NCI-H128 (cell line): ENCODE measurements at regions not wholly inside any gene's neighbourhood (a gene's known extent, or its start where the extent isn't known, plus 50 kb on each side); places are given as distances from the start of the nearest gene placed in this dataset.

Experiments used
- DNase-seq: peaks from one replicate; lab custom pipeline; 2025; ENCODE audit not compliant: unreplicated experiment; lab: John Stamatoyannopoulos, UW

- no peak for DNase-seq
Measured at GRCh38 chr11:10387206-10388083, 67.6 kb upstream of the AMPD3 start.

- no peak for DNase-seq
Measured at GRCh38 chr11:10388101-10388500, 67.0 kb upstream of the AMPD3 start.

GRCh38 chr11:10388574-10388973, 66.5 kb upstream of the AMPD3 start:
- no peak for DNase-seq

DNA sequence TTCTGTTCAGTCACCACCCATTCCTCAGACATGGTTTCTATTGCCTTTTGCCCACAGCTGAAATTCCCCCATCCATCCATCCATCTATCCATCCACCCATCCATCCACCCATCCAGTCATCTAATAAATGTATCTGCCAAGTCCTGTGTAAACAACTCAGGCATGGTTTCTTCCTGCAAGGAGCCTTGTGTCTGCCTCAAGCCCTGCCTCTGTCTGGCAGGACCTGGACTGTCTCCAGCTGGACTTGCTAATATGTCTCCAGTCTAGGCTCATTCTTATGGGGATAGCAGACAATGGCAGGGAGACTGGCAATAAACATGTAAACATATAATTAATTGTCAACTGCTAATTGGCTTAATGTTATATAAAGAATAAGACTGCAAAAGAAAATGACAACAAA, 64.7 kb upstream of the AMPD3 start:
- no peak for DNase-seq

- no peak for DNase-seq
Measured at GRCh38 chr11:10392095-10393079, 62.7 kb upstream of the AMPD3 start.

GRCh38 chr11:10394229-10395101, 60.6 kb upstream of the AMPD3 start:
- DNase-seq: no peak

GRCh38 chr11:10395166-10395897, 59.7 kb upstream of the AMPD3 start:
- DNase-seq: no peak

- no peak for DNase-seq
Measured at GRCh38 chr11:10396771-10397170, 58.3 kb upstream of the AMPD3 start.

DNA sequence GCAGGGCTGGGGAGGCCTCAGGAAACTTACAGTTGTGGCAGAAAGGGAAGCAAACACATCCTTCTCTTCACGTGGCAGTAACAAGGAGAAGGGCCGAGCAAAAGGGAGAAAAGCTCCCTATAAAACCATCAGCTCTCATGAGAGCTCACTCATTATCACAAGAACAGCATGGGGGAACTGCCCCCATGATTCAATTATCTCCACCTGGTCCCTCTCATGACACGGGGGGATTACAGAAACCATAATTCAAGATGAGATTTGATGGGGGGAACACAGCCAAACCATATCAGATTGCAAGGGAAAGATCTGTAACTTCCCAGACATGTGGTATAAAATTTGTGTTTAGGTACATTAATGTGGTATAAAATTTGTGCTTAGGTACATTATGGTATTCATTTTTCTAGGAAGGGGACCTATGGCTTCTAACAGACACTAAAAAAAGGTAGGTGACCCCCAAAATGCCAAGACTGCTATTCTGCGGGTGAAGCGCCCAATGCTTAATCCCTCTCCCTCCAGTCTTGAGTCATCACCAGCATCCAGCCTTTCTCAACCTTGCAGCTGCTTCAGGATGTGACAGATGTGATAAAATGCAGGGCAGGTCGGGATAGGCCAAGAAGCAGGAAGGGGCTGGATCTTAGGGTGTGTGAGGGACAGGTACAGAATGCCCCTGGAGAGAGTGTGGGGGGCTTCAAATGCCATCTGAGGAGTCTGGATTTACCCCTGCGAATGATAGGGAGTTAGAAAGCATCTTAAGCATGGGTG, 57.7 kb upstream of the AMPD3 start:
- no peak for DNase-seq

GRCh38 chr11:10398525-10398924, 56.5 kb upstream of the AMPD3 start:
- DNase-seq: no peak

- no peak for DNase-seq
Measured at GRCh38 chr11:10400856-10401255, 54.2 kb upstream of the AMPD3 start.

GRCh38 chr11:10401256-10401655, 53.8 kb upstream of the AMPD3 start:
- DNase-seq: no peak

GRCh38 chr11:10401696-10402392, 53.2 kb upstream of the AMPD3 start:
- DNase-seq: no peak
